K562 (cell line): ENCODE measurements at regions not wholly inside any gene's neighbourhood (a gene's known extent, or its start where the extent isn't known, plus 50 kb on each side); places are given as distances from the start of the nearest gene placed in this dataset.
A peak's percentile ranks its signal among the peaks of the same experiment; 100 is the strongest.

Experiments
- ARID2 ChIP-seq: fragments of 450-650 bp; IDR thresholded peaks from 2 replicates; pipeline ENCODE4 v1.6.1; 2017; ENCODE audit warnings: antibody characterized with exemption, mild to moderate bottlenecking
- ARID4B ChIP-seq: sonication (generic); formaldehyde crosslinking; IDR thresholded peaks from 2 replicates; pipeline ENCODE4 v1.8.0; 2022; ENCODE audit warnings: mild to moderate bottlenecking, missing genetic modification reagents
- CEBPB ChIP-seq: fragments of 450-650 bp; IDR thresholded peaks from 2 replicates; pipeline ENCODE4 v1.6.1; 2016; ENCODE audit warnings: missing genetic modification characterization, missing compliant biosample characterization
- CTBP1 ChIP-seq: fragments of 450-650 bp; IDR thresholded peaks from 2 replicates; pipeline ENCODE4 v1.6.1; 2016; ENCODE audit warnings: borderline replicate concordance
- E2F3 ChIP-seq: fragments of 250-450 bp; sonication (Bioruptor Pico); IDR thresholded peaks from 2 replicates; pipeline ENCODE4 v1.4.0; 2020; ENCODE audit warnings: mild to moderate bottlenecking
- HDAC8 ChIP-seq: fragments of 450-650 bp; IDR thresholded peaks from 2 replicates; pipeline ENCODE4 v1.6.1; 2016; ENCODE audit warnings: mild to moderate bottlenecking, missing genetic modification characterization, moderate library complexity, missing compliant biosample characterization
- HMG20A ChIP-seq: fragments of 450-650 bp; formaldehyde crosslinking; conservative IDR thresholded peaks from 2 replicates; pipeline ENCODE4 v1.4.0; 2020; ENCODE audit warnings: mild to moderate bottlenecking, mixed read lengths
- MTA3 ChIP-seq: fragments of 450-650 bp; formaldehyde crosslinking; IDR thresholded peaks from 2 replicates; pipeline ENCODE4 v1.6.1; 2017; ENCODE audit warnings: mild to moderate bottlenecking, borderline replicate concordance
- MYBL2 ChIP-seq, 2 experiments: fragments of 450-650 bp in 1 of 2; sonication (generic) in 1 of 2; formaldehyde crosslinking in 1 of 2; IDR thresholded peaks; 2 replicates each; pipeline versions ENCODE4 v1.6.1 to v1.8.1; 2017 to 2022; ENCODE audit warnings: borderline replicate concordance in 1 of 2, inconsistent platforms in 1 of 2, low read depth in 1 of 2, mild to moderate bottlenecking in 1 of 2, missing genetic modification reagents in 1 of 2, moderate library complexity in 1 of 2
- RREB1 ChIP-seq: fragments of 250-450 bp; sonication (Bioruptor Pico); IDR thresholded peaks from 2 replicates; pipeline ENCODE4 v1.4.0; 2020
- SMARCB1 ChIP-seq: IDR thresholded peaks from 2 replicates; pipeline ENCODE4 v1.6.1; 2011; ENCODE audit warnings: improper control_type of control experiment, low read depth; ENCODE audit not compliant: insufficient read length
- ZFP30 ChIP-seq: fragments of 250-450 bp; sonication (Bioruptor Pico); IDR thresholded peaks from 2 replicates; pipeline ENCODE4 v1.8.0; 2022; ENCODE audit warnings: moderate library complexity, mild to moderate bottlenecking, inconsistent platforms, borderline replicate concordance
- ZKSCAN8 ChIP-seq: fragments of 200-800 bp; sonication (Bioruptor generic); IDR thresholded peaks from 2 replicates; pipeline ENCODE4 v1.6.1; 2016; ENCODE audit warnings: missing genetic modification characterization, missing compliant biosample characterization
- ZNF146 ChIP-seq: IDR thresholded peaks from one replicate; pipeline ENCODE4 v1.6.1; 2018; ENCODE audit warnings: missing compliant biosample characterization; ENCODE audit not compliant: unreplicated experiment
- ZNF395 ChIP-seq: fragments of 200-800 bp; sonication (Bioruptor generic); IDR thresholded peaks from 2 replicates; pipeline ENCODE4 v1.6.1; 2017; ENCODE audit warnings: missing genetic modification characterization, missing compliant biosample characterization
- ZNF79 ChIP-seq: fragments of 250-450 bp; sonication (Bioruptor Pico); IDR thresholded peaks from 2 replicates; pipeline ENCODE4 v1.4.0; 2020; ENCODE audit warnings: low read depth, mild to moderate bottlenecking, moderate library complexity

- TF ChIP-seq MTA3 = peak; percentile 96
- no peak for TF ChIP-seq ZFP30 (CRISPR knock-in tag)
- no peak for TF ChIP-seq ZNF146 (CRISPR knock-in tag)
- no peak; the same call in 1 of the 2 replicates for TF ChIP-seq CEBPB (tag)
- 0 out of 2 replicates have a peak, but pooled peaks have one; percentile 28 for TF ChIP-seq HDAC8
- peak; percentile 93 for TF ChIP-seq CTBP1
- TF ChIP-seq ZNF395 (CRISPR knock-in tag) = peak; percentile 86
- peak; percentile 66 for TF ChIP-seq SMARCB1
- no peak for TF ChIP-seq MYBL2 (IDR thresholded peaks at IDR 0.05; ENCODE audit: low read depth)
- TF ChIP-seq MYBL2 (CRISPR knock-in tag; IDR thresholded peaks at IDR 0.05; ENCODE audit: borderline replicate concordance) = no peak
- no peak; the same call in 1 of the 2 replicates for TF ChIP-seq ARID4B (CRISPR knock-in tag)
- no peak for TF ChIP-seq HMG20A (CRISPR knock-in tag)
- TF ChIP-seq RREB1 (CRISPR knock-in tag) = 0 out of 2 replicates have a peak, but pooled peaks have one; percentile 22
- no peak for TF ChIP-seq ARID2
- peak; percentile 70 for TF ChIP-seq E2F3
- no peak for TF ChIP-seq ZNF79 (CRISPR knock-in tag)
- TF ChIP-seq ZKSCAN8 (CRISPR knock-in tag) = no peak
These were observed 210.0 kb upstream of the GSE1 start (continued) for GRCh38 chr16:85402910-85403692.
